Germinal center (tissue), 1 donor: ENCODE measurements at regions not wholly inside any gene's neighbourhood (a gene's known extent, or its start where the extent isn't known, plus 50 kb on each side); places are given as distances from the start of the nearest gene placed in this dataset.

ENCODE experiments used
- DNase-seq: peaks from one replicate; pipeline ENCODE4 v3.0.0; 2012; ENCODE audit warnings: mixed read lengths, low spot score

GRCh38 chr20:23253524-23253923 lies 97.1 kb upstream of the NXT1 start:
- no peak for DNase-seq

DNA sequence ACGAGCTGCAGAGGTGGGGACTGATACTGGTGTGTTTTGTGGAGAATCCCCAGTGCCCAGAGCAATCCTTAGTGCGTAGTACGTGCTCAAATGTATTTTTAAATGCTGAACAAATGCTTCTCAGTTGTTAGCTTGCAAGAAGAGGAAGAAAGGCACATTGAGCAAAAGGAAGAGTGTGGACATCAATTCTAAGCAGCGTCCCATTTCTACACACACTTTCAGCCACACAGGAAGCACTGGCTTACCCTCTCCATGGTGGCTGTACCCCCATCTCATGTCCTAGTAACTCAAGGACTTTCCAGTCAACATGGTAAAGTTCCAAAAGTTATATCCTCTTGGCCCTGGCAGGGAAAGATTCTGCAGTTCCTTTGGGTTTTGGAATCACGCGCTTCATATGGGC lies 98.8 kb upstream of the NXT1 start:
- DNase-seq, result no peak

- DNase-seq, result no peak
Observed at GRCh38 chr20:23249541-23249940, 101.0 kb upstream of the NXT1 start.

- no peak for DNase-seq
Observed at GRCh38 chr20:23248461-23248882, 102.1 kb upstream of the NXT1 start.

DNA sequence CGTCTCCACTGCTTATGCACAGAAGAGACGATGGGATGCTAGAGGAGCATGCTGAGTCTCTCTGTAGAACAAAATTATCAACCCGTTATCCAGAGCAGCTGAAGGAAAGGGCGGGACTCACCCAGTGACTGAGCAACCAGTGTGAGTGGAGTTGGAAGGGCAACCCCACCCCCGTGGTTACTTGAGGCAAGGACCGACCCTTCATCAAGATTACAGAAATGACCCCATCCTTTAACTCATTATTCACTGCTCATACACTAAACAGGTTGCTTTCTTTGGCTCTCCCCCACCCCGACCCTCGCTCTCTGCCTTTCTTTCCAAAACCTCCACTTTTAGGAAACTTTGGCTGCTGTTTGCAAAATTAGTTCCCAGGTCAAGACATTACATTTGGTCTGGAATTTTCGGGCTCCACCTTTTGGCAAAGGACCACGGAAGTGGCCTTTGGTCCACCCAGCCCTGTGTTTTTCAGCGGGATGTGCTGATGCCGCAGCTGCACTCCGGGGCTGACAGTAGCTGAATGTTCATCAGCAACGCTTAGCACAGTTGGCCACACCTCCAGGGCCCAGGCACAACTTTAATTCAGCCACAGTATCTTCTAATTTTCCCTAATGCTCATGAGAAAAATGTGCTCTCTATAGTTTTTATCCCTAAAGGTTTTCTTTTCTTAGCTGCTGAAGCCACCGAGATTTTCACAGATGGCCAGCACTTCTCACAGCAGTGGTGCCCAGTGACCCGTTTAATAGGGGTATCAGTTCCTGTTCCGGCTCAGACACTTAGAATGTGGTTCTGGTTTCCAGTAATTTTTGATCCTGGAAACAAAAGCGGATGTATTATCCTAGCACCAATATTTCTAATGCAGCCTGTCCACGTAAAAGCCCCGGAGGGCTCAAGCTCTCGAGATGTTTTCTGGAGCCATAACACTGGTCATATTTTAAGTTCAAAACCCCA lies 103.6 kb upstream of the NXT1 start:
- DNase-seq, result no peak

DNA sequence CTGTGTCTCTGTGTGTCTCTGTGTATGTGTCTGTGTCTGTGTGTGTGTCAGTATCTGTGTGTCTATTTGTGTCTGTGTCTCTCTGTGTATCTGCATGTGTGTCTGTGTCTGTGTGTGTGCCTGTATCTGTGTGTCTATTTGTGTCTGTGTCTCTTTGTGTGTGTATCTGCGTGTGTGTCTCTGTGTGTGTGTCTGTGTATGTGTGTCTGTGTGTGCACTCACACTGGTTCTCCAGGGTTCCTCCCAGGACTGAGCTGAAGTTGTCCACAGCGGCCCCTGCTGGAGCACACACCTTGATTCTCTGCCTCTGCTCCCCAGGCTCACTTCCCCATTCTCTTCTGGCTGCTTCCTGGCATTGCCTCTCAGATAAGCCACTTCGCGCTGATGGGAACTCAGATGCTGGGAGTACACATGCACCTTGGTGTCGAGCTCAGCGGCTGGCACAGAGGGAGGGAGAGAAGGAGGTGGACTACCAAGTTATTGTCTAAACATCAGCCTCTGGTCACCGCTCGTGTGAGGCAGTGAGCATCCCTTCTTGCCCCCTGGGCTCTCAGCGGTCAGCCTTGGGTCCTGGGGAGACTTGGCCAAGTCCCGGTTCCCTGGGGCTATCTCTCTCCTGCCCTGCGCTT lies 104.9 kb upstream of the NXT1 start:
- DNase-seq, result peak; percentile 71

- no peak for DNase-seq
Observed at GRCh38 chr20:23244916-23245552, 105.6 kb upstream of the NXT1 start.

GRCh38 chr20:23244156-23244915 lies 106.3 kb upstream of the NXT1 start:
- DNase-seq, result no peak

DNA sequence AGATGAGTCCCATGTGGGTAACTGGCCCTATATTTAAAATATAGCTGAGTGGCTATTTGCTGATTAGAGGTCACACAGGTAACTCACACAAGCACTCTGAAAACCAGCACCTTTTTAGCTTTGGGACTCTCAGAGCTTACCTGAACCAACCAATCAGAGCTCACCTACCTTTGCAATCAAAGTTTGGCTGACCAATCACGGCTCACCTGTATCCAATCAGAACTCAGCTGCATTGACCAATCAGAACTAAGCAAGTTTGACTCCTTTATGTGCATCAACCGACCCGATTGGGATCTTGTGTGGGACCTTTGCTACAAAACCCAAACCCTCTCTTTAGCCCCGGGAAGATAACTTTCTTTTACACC lies 106.8 kb upstream of the NXT1 start:
- no peak for DNase-seq

- DNase-seq, result no peak
Observed at GRCh38 chr20:23242556-23243180, 107.9 kb upstream of the NXT1 start.

DNA sequence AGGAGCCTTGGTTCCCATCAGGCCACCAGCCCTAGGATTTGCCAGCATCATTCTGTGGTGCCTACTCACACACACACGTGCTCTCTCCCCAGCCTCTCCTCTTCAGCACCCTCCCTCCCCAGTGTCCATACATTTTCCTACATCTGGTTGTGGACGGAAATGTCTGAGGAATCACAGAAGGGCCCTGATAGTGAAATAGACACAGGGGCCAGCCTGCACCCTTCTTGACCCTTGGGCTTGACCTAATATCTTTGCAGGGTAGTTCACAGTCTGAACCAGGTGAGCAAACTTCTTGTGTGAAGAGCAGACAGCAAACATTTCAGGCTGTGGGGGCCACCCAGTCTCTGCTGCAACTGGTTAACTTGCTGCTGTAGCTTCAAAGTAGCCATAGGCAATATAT lies 108.5 kb upstream of the NXT1 start:
- DNase-seq, result no peak

- DNase-seq, result no peak
Observed at GRCh38 chr20:23241416-23241815, 109.2 kb upstream of the NXT1 start.

- no peak for DNase-seq
Observed at GRCh38 chr20:23240519-23240918, 110.1 kb upstream of the NXT1 start.

DNA sequence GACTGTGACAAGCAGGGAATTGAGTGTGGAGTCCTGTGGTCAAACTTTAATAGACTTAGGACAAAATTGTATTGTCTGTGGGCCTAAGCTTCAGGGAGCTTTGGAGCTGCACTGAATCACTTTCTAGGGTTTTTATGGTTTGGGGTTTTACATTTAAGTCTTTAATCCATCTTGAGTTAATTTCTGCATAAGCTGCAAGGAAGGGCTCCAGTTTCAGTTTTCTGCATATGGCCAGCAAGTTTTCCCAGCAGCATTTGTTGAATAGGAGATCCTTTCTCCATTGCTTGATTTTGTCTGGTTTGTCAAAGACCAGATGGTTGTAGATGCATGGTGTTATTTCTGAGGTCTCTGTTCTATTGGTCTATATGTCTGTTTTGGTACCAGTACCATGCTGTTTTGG lies 113.4 kb upstream of the NXT1 start:
- DNase-seq, result no peak

DNA sequence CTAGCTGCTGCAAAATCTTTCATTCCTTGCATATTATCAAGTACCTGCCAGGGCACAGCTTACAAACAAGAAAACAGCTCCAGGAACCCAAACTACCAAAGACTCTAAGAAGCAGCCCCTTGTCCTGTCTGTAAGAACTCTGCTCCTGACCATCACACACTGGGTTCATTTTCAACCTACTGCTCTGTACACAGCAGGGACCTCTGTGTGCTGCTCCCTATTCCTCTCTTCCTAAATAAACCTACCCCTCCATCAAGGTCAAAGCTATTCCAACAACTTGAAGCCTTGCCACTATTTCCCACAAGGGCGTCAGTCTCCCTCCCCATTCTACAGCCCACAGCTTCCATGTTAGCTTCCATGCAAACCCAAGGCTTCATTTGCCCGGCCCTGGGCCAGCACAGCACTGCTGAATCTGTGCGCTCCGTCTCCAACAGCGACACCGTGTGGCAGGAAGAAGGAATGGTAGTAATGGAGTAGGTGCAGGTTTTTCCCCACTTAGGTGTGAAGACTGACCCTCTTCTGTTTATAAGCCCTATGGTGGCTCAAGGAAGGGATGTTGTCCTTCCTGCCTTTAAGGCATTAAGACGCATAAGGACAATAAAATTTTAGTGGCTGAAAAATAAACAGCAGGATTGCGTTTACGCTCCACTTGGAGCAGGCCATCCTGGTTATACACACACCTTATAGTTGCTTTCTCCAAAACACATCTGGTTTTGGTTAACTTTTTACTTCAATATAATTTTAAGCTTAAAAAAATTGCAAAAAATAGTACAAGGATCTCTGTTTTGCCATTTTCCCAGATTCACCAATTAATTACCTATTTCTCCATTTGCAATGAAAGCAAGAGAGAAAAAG lies 115.2 kb upstream of the NXT1 start:
- DNase-seq, result peak; percentile 43

GRCh38 chr20:23234311-23235078 lies 116.1 kb upstream of the NXT1 start:
- DNase-seq, result no peak

DNA sequence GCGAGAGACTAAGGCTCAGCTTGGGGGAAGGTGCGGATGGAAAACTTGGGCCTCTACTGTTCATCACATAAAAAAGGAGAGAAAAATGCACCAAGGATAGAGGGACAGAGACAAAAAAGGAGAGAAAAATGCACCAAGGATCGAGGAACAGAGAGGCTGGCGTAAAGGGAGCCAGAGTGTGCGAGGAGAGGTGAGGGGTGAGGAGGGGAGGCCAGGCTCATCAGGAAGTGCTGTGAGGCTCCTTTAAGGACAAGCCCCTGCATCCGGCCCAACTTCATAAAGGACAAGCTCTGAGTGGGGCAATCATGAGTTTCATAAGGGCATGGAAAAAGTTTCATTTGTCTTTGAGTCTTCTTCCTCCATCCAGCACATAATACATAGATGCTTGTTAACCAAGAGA lies 117.2 kb upstream of the NXT1 start:
- DNase-seq, result no peak

- DNase-seq, result no peak
Observed at GRCh38 chr20:23232679-23233308, 117.8 kb upstream of the NXT1 start.

GRCh38 chr20:23232219-23232581 lies 118.4 kb upstream of the NXT1 start:
- no peak for DNase-seq
